Erythroblast (primary cell): ENCODE measurements at regions not wholly inside any gene's neighbourhood (a gene's known extent, or its start where the extent isn't known, plus 50 kb on each side); places are given as distances from the start of the nearest gene placed in this dataset.

Source experiments
- DNase-seq, 2 experiments: peaks; one replicate each; lab custom pipeline; 2025; lab: John Stamatoyannopoulos, UW
- GATA1 ChIP-seq: IDR thresholded peaks from 2 replicates; pipeline ENCODE4 v1.6.1; 2011; ENCODE audit warnings: low read depth, mild to moderate bottlenecking, control low read depth, low read length, moderate library complexity
- POLR2A ChIP-seq: IDR thresholded peaks from 2 replicates; pipeline ENCODE4 v1.6.1; 2011; ENCODE audit warnings: mild to moderate bottlenecking, low read length

- TF ChIP-seq POLR2A (no peak), GATA1 (no peak)
Observed at GRCh38 chr12:93256256-93256969, 121.3 kb upstream of the NUDT4 start.

DNA sequence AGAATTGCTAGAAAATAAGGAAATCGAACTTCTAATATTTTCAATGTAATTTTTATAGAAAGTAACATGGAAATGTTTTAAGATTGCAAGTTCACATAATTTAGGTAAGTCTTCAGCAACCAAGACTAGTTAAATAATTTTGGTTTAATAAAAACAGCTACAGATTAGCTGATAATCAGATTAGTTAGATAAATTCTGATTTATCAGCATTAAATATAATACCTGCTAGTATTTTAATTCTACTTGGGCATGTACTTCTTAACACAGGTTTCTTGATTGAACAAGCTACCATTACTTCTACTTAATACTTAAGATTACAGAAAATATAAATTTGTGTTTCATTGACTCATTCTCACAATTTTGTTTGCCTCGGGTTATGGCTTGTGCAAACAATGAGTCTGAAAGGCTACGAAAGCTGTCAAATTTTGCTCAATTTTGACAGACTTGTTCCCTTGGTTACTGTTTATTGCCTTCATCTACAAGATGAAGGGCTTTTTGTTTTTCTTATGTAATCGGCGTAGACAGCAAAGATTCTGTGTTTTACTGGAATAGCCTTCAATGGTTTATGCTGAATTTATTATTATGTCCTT lies 116.1 kb upstream of the NUDT4 start:
- TF ChIP-seq POLR2A (no peak), GATA1 (no peak)
- DNase-seq, result no peak

More at GRCh38 chr12:93256256-93256969, 121.3 kb upstream of the NUDT4 start:
- no peak for DNase-seq

GRCh38 chr12:93272997-93273396 lies 104.7 kb upstream of the NUDT4 start:
- no peak for DNase-seq

GRCh38 chr12:93273834-93274564 lies 103.7 kb upstream of the NUDT4 start:
- no peak for TF ChIP-seq GATA1
- TF ChIP-seq POLR2A, result no peak
- DNase-seq, result no peak

More at GRCh38 chr12:93272997-93273396, 104.7 kb upstream of the NUDT4 start:
- TF ChIP-seq GATA1 (no peak), POLR2A (no peak)

GRCh38 chr12:93274937-93275336 lies 102.8 kb upstream of the NUDT4 start:
- TF ChIP-seq POLR2A (no peak), GATA1 (no peak)
- DNase-seq, result no peak

- TF ChIP-seq GATA1 (no peak), POLR2A (no peak)
- no peak for DNase-seq
Observed at GRCh38 chr12:93275589-93275988, 102.1 kb upstream of the NUDT4 start.

DNA sequence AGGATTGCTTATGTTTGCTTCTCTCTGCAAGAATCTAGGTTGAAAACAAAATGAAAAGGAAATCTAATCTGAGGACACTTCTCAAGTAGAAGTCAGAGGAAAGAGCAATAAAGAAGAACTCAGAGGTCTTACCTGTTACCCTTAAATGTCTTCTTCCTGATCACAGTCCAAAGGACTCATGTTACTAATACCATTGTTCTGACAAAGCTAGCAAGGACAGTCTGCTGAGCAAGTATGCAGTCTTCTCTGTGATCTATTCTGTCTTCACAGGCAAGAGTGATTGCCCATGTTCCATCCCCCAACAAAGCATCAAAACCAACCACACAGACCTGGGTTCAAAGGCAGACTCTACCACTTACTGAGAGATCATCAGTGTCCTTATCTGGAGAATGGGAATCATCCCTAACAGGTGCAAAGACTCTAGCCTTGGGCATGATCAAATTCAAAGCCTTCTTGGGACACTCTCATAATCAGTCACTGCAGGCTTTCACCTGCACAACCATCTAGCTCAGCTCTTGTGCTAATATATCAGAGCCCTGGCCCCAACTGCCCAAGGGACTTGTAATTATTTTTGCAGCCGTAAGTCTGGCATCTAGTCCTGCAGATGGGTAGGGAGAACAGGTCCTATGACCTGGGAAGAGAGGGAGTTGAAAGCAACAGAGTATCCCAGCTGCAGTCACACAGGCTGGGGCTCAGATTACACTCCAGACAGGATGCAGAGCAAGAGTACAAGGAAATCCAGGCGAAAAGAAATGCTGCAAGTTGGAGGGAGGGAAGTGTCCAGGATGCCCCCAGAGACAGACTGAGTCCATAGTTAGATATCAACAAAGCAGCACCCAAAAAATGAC lies 97.9 kb upstream of the NUDT4 start:
- DNase-seq, result no peak
- TF ChIP-seq POLR2A (no peak), GATA1 (no peak)

DNA sequence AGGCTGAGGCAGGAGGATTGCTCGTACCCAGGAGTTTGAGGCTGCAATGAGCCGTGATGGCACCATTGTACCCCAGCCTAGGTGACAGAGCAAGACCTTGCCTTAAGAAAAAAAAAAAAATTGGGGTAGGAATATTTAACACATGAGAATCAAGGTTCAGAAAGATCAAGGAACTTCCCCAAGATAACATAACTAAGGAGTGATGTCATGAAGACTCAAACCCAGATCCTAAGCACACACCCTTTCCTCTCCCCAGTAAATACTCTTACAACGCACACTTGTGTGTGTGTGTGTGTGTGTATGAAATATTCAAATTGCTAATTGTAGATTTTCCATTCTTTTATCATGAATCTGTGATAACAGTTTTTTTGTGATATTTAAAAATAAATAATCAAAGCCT lies 90.6 kb upstream of the NUDT4 start:
- TF ChIP-seq POLR2A (no peak), GATA1 (no peak)
- DNase-seq, result peak in 1 of 2 experiments; percentile 12

- DNase-seq, result no peak
- no peak for TF ChIP-seq GATA1
- no peak for TF ChIP-seq POLR2A
Observed at GRCh38 chr12:93288626-93289025, 89.1 kb upstream of the NUDT4 start.

- DNase-seq, result no peak
- TF ChIP-seq POLR2A (no peak), GATA1 (no peak)
Observed at GRCh38 chr12:93290391-93290790, 87.3 kb upstream of the NUDT4 start.

- no peak for DNase-seq
- no peak for TF ChIP-seq GATA1
- no peak for TF ChIP-seq POLR2A
Observed at GRCh38 chr12:93292213-93292612, 85.5 kb upstream of the NUDT4 start.

GRCh38 chr12:93292731-93293566 lies 84.8 kb upstream of the NUDT4 start:
- DNase-seq, result no peak
- TF ChIP-seq GATA1 (no peak), POLR2A (no peak)

GRCh38 chr12:93297032-93297431 lies 80.7 kb upstream of the NUDT4 start:
- DNase-seq, result no peak
- TF ChIP-seq POLR2A (no peak), GATA1 (no peak)
